Loucy (cell line): ENCODE measurements at regions not wholly inside any gene's neighbourhood (a gene's known extent, or its start where the extent isn't known, plus 50 kb on each side); places are given as distances from the start of the nearest gene placed in this dataset.

Source experiments
- H2AFZ ChIP-seq: fragments of 200-600 bp; sonication (generic); 2 replicates; pipeline ENCODE4 v1.6.0; 2016; ENCODE audit warnings: antibody characterized with exemption, mild to moderate bottlenecking, low read length, moderate library complexity
- H3F3A ChIP-seq: fragments of 200-600 bp; 2 replicates; pipeline ENCODE4 v1.6.0; 2016; ENCODE audit warnings: antibody characterized with exemption, low read depth, mild to moderate bottlenecking
- H3K27me3 ChIP-seq: fragments of 200-600 bp; sonication (generic); 2 replicates; pipeline ENCODE4 v1.6.1; 2014; ENCODE audit warnings: low read length, mild to moderate bottlenecking; ENCODE audit not compliant: insufficient read depth, poor library complexity, severe bottlenecking
- H3K36me3 ChIP-seq: fragments of 200-600 bp; sonication (generic); 2 replicates; pipeline ENCODE4 v1.6.1; 2016; ENCODE audit warnings: low read length; ENCODE audit not compliant: insufficient read depth
- H3K4me1 ChIP-seq: fragments of 200-600 bp; sonication (generic); 2 replicates; pipeline ENCODE4 v1.5.1; 2014; ENCODE audit warnings: low read length, mild to moderate bottlenecking; ENCODE audit not compliant: insufficient read depth, poor library complexity, severe bottlenecking
- H3K4me2 ChIP-seq: fragments of 200-600 bp; sonication (generic); 2 replicates; pipeline ENCODE4 v1.6.0; 2014; ENCODE audit warnings: antibody characterized with exemption, low read length, low read depth, mild to moderate bottlenecking; ENCODE audit not compliant: poor library complexity, severe bottlenecking
- H3K4me3 ChIP-seq: fragments of 200-600 bp; sonication (generic); 2 replicates; pipeline ENCODE4 v1.5.1; 2014; ENCODE audit warnings: low read length, mild to moderate bottlenecking, mixed read lengths; ENCODE audit not compliant: poor library complexity, severe bottlenecking
- H3K79me2 ChIP-seq: fragments of 200-600 bp; sonication (generic); 2 replicates; pipeline ENCODE4 v1.6.1; 2014; ENCODE audit warnings: low read length; ENCODE audit not compliant: insufficient read depth
- H3K9ac ChIP-seq: fragments of 200-600 bp; sonication (generic); 2 replicates; pipeline ENCODE4 v1.6.0; 2014; ENCODE audit warnings: mild to moderate bottlenecking, low read depth, low read length, moderate library complexity; ENCODE audit not compliant: poor library complexity, severe bottlenecking
- H3K9me2 ChIP-seq: fragments of 200-600 bp; sonication (generic); replicated peaks from 2 replicates; pipeline ENCODE4 v1.6.1; 2016; ENCODE audit warnings: low read depth, low read length, mixed read lengths
- H3K9me3 ChIP-seq: fragments of 200-600 bp; sonication (generic); 2 replicates; pipeline ENCODE4 v1.6.1; 2014; ENCODE audit warnings: mild to moderate bottlenecking, antibody characterized with exemption, low read length, low read depth; ENCODE audit not compliant: insufficient read depth
- H4K20me1 ChIP-seq: fragments of 200-600 bp; sonication (generic); 2 replicates; pipeline ENCODE4 v1.6.0; 2014; ENCODE audit warnings: antibody characterized with exemption, low read length, mild to moderate bottlenecking; ENCODE audit not compliant: insufficient read depth, poor library complexity, severe bottlenecking
- CTCF ChIP-seq: fragments of 200-600 bp; sonication (generic); conservative IDR thresholded peaks from 2 replicates; pipeline ENCODE4 v1.5.1; 2014; ENCODE audit warnings: mild to moderate bottlenecking, antibody characterized with exemption, low read length
- EZH2phosphoT487 ChIP-seq: fragments of 200-600 bp; IDR thresholded peaks from 2 replicates; pipeline ENCODE4 v1.6.1; 2018; ENCODE audit warnings: antibody characterized with exemption, mild to moderate bottlenecking, moderate library complexity, borderline replicate concordance

GRCh38 chr4:136194962-136195361 is 1337.3 kb downstream of the PCDH18 start:
- Histone ChIP-seq H3K79me2 (no peaks in the 10 kb centered on the region), H3K27me3 (no peaks in the 10 kb centered on the region), H3K9ac (no peak overlapping the region), H3K4me1 (no peaks in the 10 kb centered on the region), H3K4me3 (no peak overlapping the region), H3K9me3 (no peaks in the 10 kb centered on the region), H3K9me2 (no peaks in the 10 kb centered on the region), H3K36me3 (no peaks in the 10 kb centered on the region), H2AFZ (no peak overlapping the region), H3K4me2 (no peak overlapping the region), H4K20me1 (no peaks in the 10 kb centered on the region), H3F3A (no peaks in the 10 kb centered on the region)
- TF ChIP-seq EZH2phosphoT487 (no peak), CTCF (no peak)

GRCh38 chr4:136186650-136187049 is 1345.6 kb downstream of the PCDH18 start:
- H2AFZ ChIP-seq, result no peak overlapping the region
- H3K9ac ChIP-seq, result no peak overlapping the region
- H3F3A ChIP-seq, result no peaks in the 10 kb centered on the region
- TF ChIP-seq CTCF (no peak), EZH2phosphoT487 (no peak)
- no peaks in the 10 kb centered on the region for H3K79me2 ChIP-seq
- no peak overlapping the region for H3K4me2 ChIP-seq
- no peaks in the 10 kb centered on the region for H3K9me2 ChIP-seq
- H3K4me3 ChIP-seq, result no peak overlapping the region
- no peaks in the 10 kb centered on the region for H3K4me1 ChIP-seq
- H3K9me3 ChIP-seq, result no peaks in the 10 kb centered on the region
- no peaks in the 10 kb centered on the region for H3K27me3 ChIP-seq
- H3K36me3 ChIP-seq, result no peaks in the 10 kb centered on the region
- no peaks in the 10 kb centered on the region for H4K20me1 ChIP-seq

GRCh38 chr4:136183513-136183912 is 1348.8 kb downstream of the PCDH18 start:
- Histone ChIP-seq H3F3A (no peaks in the 10 kb centered on the region), H3K27me3 (no peaks in the 10 kb centered on the region), H3K79me2 (no peaks in the 10 kb centered on the region), H4K20me1 (no peaks in the 10 kb centered on the region), H3K9me3 (no peaks in the 10 kb centered on the region), H3K9me2 (no peaks in the 10 kb centered on the region), H3K4me2 (no peak overlapping the region), H2AFZ (no peak overlapping the region), H3K4me3 (no peak overlapping the region), H3K9ac (no peak overlapping the region), H3K36me3 (no peaks in the 10 kb centered on the region), H3K4me1 (no peaks in the 10 kb centered on the region)
- TF ChIP-seq EZH2phosphoT487 (no peak), CTCF (no peak; the same call in 1 of the 2 replicates)
